ENCODE measurements at regions not wholly inside any gene's neighbourhood (a gene's known extent, or its start where the extent isn't known, plus 50 kb on each side); places are given as distances from the start of the nearest gene placed in this dataset.
"Not testable (repeated sequence)": the region's sequence is repeated elsewhere in the genome, so short reads cannot be mapped to it uniquely, and the experiment has no call there.

DNA sequence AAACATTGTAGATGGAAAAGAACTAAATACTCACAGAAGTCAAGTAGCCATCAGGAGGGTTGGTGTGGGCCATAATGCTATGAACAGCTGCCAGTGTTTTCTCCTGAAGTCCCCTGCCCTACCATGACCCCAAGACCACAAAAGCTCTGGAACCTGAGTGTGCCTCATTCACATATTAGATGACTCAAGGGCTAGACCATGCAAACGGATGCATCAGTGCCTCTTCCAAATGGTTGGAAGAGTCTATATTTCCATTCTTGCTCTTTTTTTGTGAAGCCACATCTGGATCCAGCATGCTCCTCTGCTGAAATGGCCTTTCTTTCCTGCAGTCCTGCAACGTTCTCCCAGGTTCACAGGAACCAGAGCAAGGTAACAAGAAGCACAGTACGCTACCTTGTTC, 136.6 kb upstream of the EPB41L4A start:
- Mint-ChIP-seq H3K27ac (no peak overlapping the region), H3K4me3 (no peak overlapping the region), H3K36me3 (no peaks in the 10 kb centered on the region), H3K27me3 (ENCODE audit: low read depth) (no peaks in the 10 kb centered on the region), H3K9me3 (no peaks in the 10 kb centered on the region), H3K4me1 (peaks cover 6% of the 10 kb centered on the region)
- DNase-seq (ENCODE audit: low spot score in 2 of 2, unreplicated experiment in 2 of 2): no peak
- TF ChIP-seq, protein P1, sequence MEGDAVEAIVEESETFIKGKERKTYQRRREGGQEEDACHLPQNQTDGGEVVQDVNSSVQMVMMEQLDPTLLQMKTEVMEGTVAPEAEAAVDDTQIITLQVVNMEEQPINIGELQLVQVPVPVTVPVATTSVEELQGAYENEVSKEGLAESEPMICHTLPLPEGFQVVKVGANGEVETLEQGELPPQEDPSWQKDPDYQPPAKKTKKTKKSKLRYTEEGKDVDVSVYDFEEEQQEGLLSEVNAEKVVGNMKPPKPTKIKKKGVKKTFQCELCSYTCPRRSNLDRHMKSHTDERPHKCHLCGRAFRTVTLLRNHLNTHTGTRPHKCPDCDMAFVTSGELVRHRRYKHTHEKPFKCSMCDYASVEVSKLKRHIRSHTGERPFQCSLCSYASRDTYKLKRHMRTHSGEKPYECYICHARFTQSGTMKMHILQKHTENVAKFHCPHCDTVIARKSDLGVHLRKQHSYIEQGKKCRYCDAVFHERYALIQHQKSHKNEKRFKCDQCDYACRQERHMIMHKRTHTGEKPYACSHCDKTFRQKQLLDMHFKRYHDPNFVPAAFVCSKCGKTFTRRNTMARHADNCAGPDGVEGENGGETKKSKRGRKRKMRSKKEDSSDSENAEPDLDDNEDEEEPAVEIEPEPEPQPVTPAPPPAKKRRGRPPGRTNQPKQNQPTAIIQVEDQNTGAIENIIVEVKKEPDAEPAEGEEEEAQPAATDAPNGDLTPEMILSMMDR (IDR thresholded peaks at IDR 0.05; ENCODE audit: unreplicated experiment): no peak

DNA sequence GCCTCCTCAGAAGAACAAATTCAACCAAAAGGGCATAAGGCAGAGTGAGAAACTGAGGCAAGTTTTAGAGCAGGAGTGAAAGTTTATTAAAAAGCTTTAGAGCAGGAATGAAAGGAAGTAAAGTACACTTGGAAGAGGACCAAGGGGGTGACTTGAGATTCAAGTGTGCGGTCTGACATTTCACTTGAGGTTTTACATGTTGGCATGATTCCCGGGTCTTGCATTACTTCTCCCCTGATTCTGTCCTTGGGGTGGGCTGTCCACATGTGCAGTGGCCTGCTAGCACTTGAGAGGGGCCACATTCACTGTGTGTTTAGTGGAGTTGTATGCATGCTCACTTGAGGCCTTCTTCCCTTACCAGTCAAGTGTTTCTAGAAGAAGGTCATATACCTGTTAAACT, 140.4 kb upstream of the EPB41L4A start:
- not testable (repeated sequence) for H3K4me3 Mint-ChIP-seq; H3K4me1 Mint-ChIP-seq; H3K27ac Mint-ChIP-seq; H3K36me3 Mint-ChIP-seq; DNase-seq (ENCODE audit: low spot score in 2 of 2, unreplicated experiment in 2 of 2); H3K27me3 Mint-ChIP-seq (ENCODE audit: low read depth)
- H3K9me3 Mint-ChIP-seq: peaks cover 22% of the 10 kb centered on the region

DNA sequence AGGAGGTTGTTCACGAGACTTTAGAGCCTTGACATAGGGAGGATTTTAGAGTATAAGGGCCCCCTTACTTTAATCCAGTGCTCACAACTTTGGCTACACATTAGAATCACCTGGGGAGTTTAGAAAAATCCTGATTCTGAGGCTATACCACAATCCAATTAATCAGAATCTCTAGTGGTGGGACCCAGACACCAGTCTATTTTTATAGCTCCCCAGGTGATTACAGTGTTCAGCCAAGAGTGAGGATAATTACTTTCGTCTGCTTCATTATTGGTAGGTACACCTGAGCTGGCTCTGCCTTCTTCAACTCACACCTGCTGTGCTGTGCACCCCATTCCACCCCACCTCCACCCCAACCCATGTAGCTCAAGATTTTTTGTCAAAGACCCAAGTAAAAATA, 141.3 kb upstream of the EPB41L4A start:
- Mint-ChIP-seq H3K36me3 (peaks cover 15% of the 10 kb centered on the region), H3K27ac (no peak overlapping the region), H3K4me1 (peaks cover 3% of the 10 kb centered on the region), H3K9me3 (peaks cover 31% of the 10 kb centered on the region), H3K4me3 (no peak overlapping the region), H3K27me3 (ENCODE audit: low read depth) (no peaks in the 10 kb centered on the region)
- no peak for DNase-seq (ENCODE audit: low spot score in 2 of 2, unreplicated experiment in 2 of 2)
- TF ChIP-seq, protein P1 (IDR thresholded peaks at IDR 0.05; ENCODE audit: unreplicated experiment): no peak

DNA sequence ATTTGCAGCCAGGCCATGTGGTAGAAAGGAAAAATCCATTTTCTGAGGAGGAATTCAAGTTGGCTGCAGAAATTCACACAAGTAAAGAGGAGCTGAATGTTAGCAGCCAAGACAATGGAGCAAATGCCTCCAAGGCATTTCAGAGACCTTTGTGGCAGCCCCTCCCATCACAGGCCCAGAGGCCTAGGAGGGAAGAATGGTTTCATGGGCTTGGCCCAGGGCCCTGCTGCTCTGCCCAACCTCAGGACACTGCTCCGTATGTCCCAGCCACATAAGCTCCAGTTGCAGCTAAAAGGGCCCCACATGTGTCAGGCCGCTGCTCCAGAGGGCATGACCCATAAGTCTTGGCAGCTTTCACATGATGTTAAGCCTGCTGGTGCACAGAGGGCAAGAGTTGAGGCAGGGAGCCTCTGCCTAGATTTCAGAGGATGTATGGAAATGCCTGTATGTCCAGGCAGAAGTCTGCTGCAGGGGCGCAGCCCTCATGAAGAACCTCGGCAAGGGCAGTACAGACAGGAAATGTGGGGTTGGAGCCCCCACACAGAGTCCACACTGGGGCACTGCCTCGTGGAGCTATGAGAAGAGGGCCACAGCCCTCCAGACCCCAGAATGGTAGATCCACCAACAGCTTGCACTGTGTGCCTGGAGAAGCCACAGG, 144.2 kb upstream of the EPB41L4A start:
- TF ChIP-seq, protein P1 (IDR thresholded peaks at IDR 0.05; ENCODE audit: unreplicated experiment): no peak
- no peak overlapping the region for H3K27ac Mint-ChIP-seq

DNA sequence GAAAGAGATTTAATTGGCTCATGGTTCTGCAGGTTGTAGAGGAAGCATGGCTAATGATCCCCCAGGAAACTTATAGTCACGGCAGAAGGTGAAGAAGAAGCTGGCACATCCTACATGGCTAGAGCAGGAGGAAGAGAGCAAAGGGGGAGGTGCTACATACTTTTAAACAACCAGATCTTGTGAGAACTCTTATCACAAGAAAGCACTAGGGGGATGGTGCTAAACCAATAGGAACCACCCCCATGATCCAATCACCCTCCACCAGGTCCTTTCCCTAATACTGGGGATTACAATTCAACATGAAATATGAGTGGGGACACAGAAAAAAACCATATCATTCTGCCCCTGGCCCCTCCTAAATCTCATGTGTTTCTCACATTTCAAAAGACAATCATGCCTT, 147.2 kb upstream of the EPB41L4A start:
- no peak for DNase-seq (ENCODE audit: low spot score in 2 of 2, unreplicated experiment in 2 of 2)
- Mint-ChIP-seq H3K27ac (no peak overlapping the region), H3K36me3 (peaks cover 15% of the 10 kb centered on the region), H3K27me3 (ENCODE audit: low read depth) (no peaks in the 10 kb centered on the region), H3K9me3 (peaks cover 31% of the 10 kb centered on the region), H3K4me1 (no peaks in the 10 kb centered on the region), H3K4me3 (no peak overlapping the region)
- TF ChIP-seq, protein P1 (IDR thresholded peaks at IDR 0.05; ENCODE audit: unreplicated experiment): no peak

More for the DNA sequence above, 144.2 kb upstream of the EPB41L4A start:
- peaks cover 3% of the 10 kb centered on the region for H3K4me1 Mint-ChIP-seq
- no peaks in the 10 kb centered on the region for H3K27me3 Mint-ChIP-seq (ENCODE audit: low read depth)
- H3K4me3 Mint-ChIP-seq: no peak overlapping the region
- no peak for DNase-seq (ENCODE audit: low spot score in 2 of 2, unreplicated experiment in 2 of 2)
- H3K9me3 Mint-ChIP-seq: peaks cover 31% of the 10 kb centered on the region
- H3K36me3 Mint-ChIP-seq: peaks cover 15% of the 10 kb centered on the region

DNA sequence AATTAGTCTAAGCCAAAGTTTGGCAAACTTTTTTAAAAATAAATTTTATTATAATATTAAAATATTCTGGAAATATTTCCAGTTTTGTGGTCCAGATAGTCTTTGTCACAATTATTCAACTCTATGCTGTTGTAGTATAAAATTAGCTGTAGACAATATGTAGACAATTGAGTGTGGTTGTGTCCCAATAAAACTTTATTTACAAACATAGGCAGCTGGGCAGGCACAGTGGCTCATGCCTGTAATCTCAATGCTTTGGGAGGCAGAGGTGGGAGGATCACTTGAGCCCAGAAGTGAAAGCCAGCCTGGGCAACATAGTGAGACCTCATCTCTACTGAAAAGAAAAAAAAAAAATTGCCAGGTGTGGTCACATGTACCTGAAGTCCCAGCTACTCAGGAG, 150.5 kb upstream of the EPB41L4A start:
- H3K27me3 Mint-ChIP-seq (ENCODE audit: low read depth): no peaks in the 10 kb centered on the region
- TF ChIP-seq, protein P1 (IDR thresholded peaks at IDR 0.05; ENCODE audit: unreplicated experiment): no peak
- peaks cover 17% of the 10 kb centered on the region for H3K9me3 Mint-ChIP-seq
- peaks cover 5% of the 10 kb centered on the region for H3K36me3 Mint-ChIP-seq
- no peak overlapping the region for H3K4me3 Mint-ChIP-seq
- DNase-seq (ENCODE audit: low spot score in 2 of 2, unreplicated experiment in 2 of 2): no peak
- H3K4me1 Mint-ChIP-seq: no peaks in the 10 kb centered on the region
- H3K27ac Mint-ChIP-seq: no peak overlapping the region

Data from mesothelial cell of epicardium (in vitro differentiated cells).